ENCODE measurements at regions not wholly inside any gene's neighbourhood (a gene's known extent, or its start where the extent isn't known, plus 50 kb on each side); places are given as distances from the start of the nearest gene placed in this dataset. TPM values are rescaled to one million over a fixed set of nuclear protein-coding genes. Genes with fewer than 3 reads are reported as not detected.

Small RNA genes lying in the stretch of these regions (small RNA-seq; reads per million reads assigned to genes)
- gene AC022441.3 (ENCODE audit: insufficient read depth) (not detected), gene RNU6-1296P (ENCODE audit: insufficient read depth) (not detected), gene RNU6-480P (ENCODE audit: insufficient read depth) (not detected)
